SK-N-MC (cell line): ENCODE measurements at regions not wholly inside any gene's neighbourhood (a gene's known extent, or its start where the extent isn't known, plus 50 kb on each side); places are given as distances from the start of the nearest gene placed in this dataset.

Experiments used
- EZH2 ChIP-seq: fragments of 200-600 bp; sonication (generic); IDR thresholded peaks from one replicate; pipeline ENCODE4 v1.6.1; 2017; ENCODE audit warnings: antibody characterized with exemption
- POLR2AphosphoS5 ChIP-seq: IDR thresholded peaks from 2 replicates; pipeline ENCODE4 v1.6.1; 2012; ENCODE audit warnings: mild to moderate bottlenecking, low read depth, low read length, borderline replicate concordance

GRCh38 chr3:31079689-31080088 lies 185.2 kb upstream of the GADL1 start:
- TF ChIP-seq EZH2 (no peak), POLR2AphosphoS5 (no peak)
